A549 (cell line): ENCODE measurements at regions not wholly inside any gene's neighbourhood (a gene's known extent, or its start where the extent isn't known, plus 50 kb on each side); places are given as distances from the start of the nearest gene placed in this dataset.
A peak's percentile ranks its signal among the peaks of the same experiment; 100 is the strongest.

ENCODE experiments used
- ATAC-seq, 2 experiments: fragments of 200-7000 bp in 1 of 2; fragments of >200 bp in 1 of 2; cut with Nextera tagmentation in 1 of 2; cut with Tn5 transposase in 1 of 2; 3 replicates each; pipeline versions ENCODE4 v1.8.0 to v1.9.1; 2018 to 2020; ENCODE audit warnings: mild to moderate bottlenecking in 1 of 2, moderate library complexity in 1 of 2
- CTCF ChIA-PET: fragments of 300-600 bp; sonication (Branson Sonifier 250); formaldehyde crosslinking; extraction: SDS; loops from one replicate; lab custom pipeline; 2021; ENCODE audit warnings: antibody characterized with exemption, inconsistent platforms; lab: Yijun Ruan, JAX
- POLR2A ChIA-PET: fragments of 350-600 bp; formaldehyde crosslinking; extraction: SDS; loops from one replicate; lab custom pipeline; 2021; ENCODE audit warnings: antibody characterized with exemption, inconsistent platforms; lab: Yijun Ruan, JAX
- DNase-seq, 2 experiments: peaks; one replicate each; pipeline versions ENCODE4 v3.0.0 to v3.0.0-alpha.2; 2011 to 2016; ENCODE audit warnings: low read depth in 1 of 2, low spot score in 1 of 2
- FAIRE-seq: peaks from 2 replicates; lab custom pipeline; 2011; peaks lifted over from hg19 to GRCh38; lab: Jason Lieb, UNC
- H3K27ac ChIP-seq, 2 experiments: fragments of >200 bp; sonication (Bioruptor Twin); formaldehyde crosslinking; 3 replicates each; pipeline ENCODE4 v1.5.1; 2016 to 2017
- H3K4me1 ChIP-seq: fragments of >200 bp; sonication (Bioruptor Twin); formaldehyde crosslinking; 3 replicates; pipeline ENCODE4 v1.6.1; 2016
- H3K4me2 ChIP-seq: fragments of >200 bp; sonication (Bioruptor Twin); formaldehyde crosslinking; 3 replicates; pipeline ENCODE4 v1.6.1; 2016
- H3K4me3 ChIP-seq: fragments of >200 bp; sonication (Bioruptor Twin); formaldehyde crosslinking; 3 replicates; pipeline ENCODE4 v1.5.1; 2016
- H3K9me3 ChIP-seq: fragments of >200 bp; sonication (Bioruptor Twin); formaldehyde crosslinking; 3 replicates; pipeline ENCODE4 v1.6.1; 2016
- BHLHE40 ChIP-seq: IDR thresholded peaks from 2 replicates; pipeline ENCODE4 v1.6.1; 2012; ENCODE audit warnings: low read depth, low read length, inconsistent platforms
- CEBPB ChIP-seq, 2 experiments: fragments of >200 bp in 1 of 2; sonication (Bioruptor Twin) in 1 of 2; formaldehyde crosslinking in 1 of 2; IDR thresholded peaks; 2 replicates each; pipeline ENCODE4 v1.6.1; 2012 to 2016
- CHD4 ChIP-seq: fragments of 200-600 bp; sonication (generic); IDR thresholded peaks from 2 replicates; pipeline ENCODE4 v1.6.1; 2016; ENCODE audit warnings: antibody characterized with exemption, mild to moderate bottlenecking, borderline replicate concordance
- EHF ChIP-seq: fragments of 250-450 bp; sonication (Bioruptor Pico); IDR thresholded peaks from 2 replicates; pipeline ENCODE4 v1.5.0; 2020; ENCODE audit warnings: mild to moderate bottlenecking
- HOXA7 ChIP-seq: fragments of 250-450 bp; sonication (Bioruptor Pico); IDR thresholded peaks from 2 replicates; pipeline ENCODE4 v1.5.0; 2020; ENCODE audit warnings: mild to moderate bottlenecking, moderate library complexity
- NFE2L2 ChIP-seq: fragments of 150-350 bp; conservative IDR thresholded peaks from 2 replicates; pipeline ENCODE4 v1.6.1; 2014; ENCODE audit warnings: low read length
- PHF8 ChIP-seq: fragments of 200-600 bp; sonication (generic); IDR thresholded peaks from 2 replicates; pipeline ENCODE4 v1.6.1; 2016; ENCODE audit warnings: low read depth, mild to moderate bottlenecking, antibody characterized with exemption, moderate library complexity, borderline replicate concordance
- REST ChIP-seq: fragments of 200-600 bp; sonication (generic); IDR thresholded peaks from 2 replicates; pipeline ENCODE4 v1.6.1; 2016; ENCODE audit warnings: antibody characterized with exemption, mild to moderate bottlenecking, moderate library complexity
- SREBF2 ChIP-seq: fragments of 450-650 bp; IDR thresholded peaks from 2 replicates; pipeline ENCODE4 v1.6.1; 2014; ENCODE audit warnings: mild to moderate bottlenecking, moderate library complexity
- WGBS: methylation state at CpG from one replicate; pipeline ENCODE4 v1.1.6; 2017; ENCODE audit errors: missing lambda C conversion rate; 5-methylcytosine and 5-hydroxymethylcytosine counted together
- TF ChIP-seq, protein P1 (sequence below): fragments of 450-650 bp; IDR thresholded peaks from 2 replicates; pipeline ENCODE4 v1.6.1; 2014; ENCODE audit warnings: antibody characterized with exemption
- TF ChIP-seq, protein P2 (sequence below): fragments of 250-450 bp; sonication (Bioruptor Pico); IDR thresholded peaks from 2 replicates; pipeline ENCODE4 v1.5.0; 2021; ENCODE audit warnings: mild to moderate bottlenecking, moderate library complexity, borderline replicate concordance
- TF ChIP-seq, protein P3 (sequence below): fragments of >200 bp; sonication (Bioruptor Twin); formaldehyde crosslinking; IDR thresholded peaks from 3 replicates; pipeline ENCODE4 v1.5.1; 2016

DNA sequence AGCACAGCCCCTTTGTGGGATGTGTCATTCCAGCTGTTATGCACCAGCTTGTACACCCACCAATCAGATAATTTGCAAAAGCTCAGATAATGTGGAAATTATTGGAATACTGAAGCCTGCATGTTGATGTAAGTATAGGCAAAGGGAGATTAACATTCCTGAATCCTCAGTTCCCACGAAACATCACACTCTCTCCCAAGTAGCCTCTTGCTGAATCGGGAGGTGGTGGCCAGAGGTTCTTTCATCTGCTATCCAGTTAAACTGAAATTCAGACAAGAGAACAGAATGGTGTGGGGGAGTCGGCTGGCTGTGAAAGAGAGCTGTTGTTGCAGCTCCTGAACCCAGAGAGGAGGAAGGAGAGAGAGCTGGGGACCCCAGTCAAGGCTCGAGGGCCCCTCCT, 170.9 kb downstream of the ZBTB18 start:
- Histone ChIP-seq H3K9me3 (no peaks in the 10 kb centered on the region), H3K4me3 (no peak overlapping the region), H3K4me2 (no peak overlapping the region), H3K27ac (no peak overlapping the region; a peak in 1 of 6 replicates), H3K4me1 (peaks cover 6% of the 10 kb centered on the region; the same call in 2 of the 3 replicates)
- ATAC-seq: no peak; a peak in 1 of 6 replicates
- POLR2A ChIA-PET: no interaction called here
- no peak for TF ChIP-seq HOXA7 (CRISPR knock-in tag)
- TF ChIP-seq REST: no peak
- no peak for TF ChIP-seq EHF
- TF ChIP-seq, protein P1, sequence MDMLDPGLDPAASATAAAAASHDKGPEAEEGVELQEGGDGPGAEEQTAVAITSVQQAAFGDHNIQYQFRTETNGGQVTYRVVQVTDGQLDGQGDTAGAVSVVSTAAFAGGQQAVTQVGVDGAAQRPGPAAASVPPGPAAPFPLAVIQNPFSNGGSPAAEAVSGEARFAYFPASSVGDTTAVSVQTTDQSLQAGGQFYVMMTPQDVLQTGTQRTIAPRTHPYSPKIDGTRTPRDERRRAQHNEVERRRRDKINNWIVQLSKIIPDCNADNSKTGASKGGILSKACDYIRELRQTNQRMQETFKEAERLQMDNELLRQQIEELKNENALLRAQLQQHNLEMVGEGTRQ: no peak
- FAIRE-seq: no peak
- no peak for DNase-seq
- 39% methylated on average over 4 of the region's 4 CpGs for WGBS
- CTCF ChIA-PET: no interaction called here

DNA sequence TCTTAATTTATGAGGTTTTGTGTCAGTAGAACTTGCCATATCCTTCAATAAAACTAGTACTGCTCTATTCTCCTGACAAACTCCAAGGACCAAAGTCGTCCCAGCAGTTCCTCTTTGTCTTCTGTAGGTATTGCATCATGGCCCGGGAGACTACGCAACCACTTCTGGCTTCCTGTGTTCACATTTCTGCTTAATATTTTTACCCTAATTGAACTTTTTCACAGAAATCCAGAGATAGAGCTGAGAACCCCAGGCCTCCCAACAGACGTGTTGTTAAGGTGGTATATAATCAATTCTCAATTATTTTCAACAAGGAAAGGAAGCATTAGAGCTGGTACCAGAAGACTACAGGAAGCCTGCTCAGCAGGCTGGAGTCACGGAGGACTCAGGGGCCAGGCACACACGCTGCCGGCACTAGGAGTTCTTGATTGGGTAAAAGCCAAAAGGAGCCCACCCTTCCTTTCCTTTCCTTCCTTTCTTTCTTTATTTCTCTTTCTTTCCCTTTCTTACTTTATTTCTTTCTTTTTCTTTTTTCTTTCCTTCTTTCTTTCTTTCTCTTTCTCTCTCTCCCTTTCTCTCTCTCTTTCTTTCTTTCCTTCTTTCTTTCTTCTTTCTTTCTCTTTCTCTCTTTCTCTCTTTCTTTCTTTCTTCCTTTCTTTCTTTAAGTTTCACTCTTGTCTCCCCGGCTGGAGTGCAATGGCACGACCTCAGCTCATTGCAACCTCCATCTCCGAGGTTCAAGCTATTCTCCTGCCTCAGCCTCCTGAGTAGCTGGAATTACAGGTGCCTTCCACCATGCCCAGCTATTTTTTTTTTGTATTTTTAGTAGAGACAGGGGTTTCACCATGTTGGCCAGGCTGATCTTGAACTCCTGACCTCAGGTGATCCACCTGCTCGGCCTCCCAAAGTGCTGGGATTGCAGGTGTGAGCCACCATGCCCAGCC, 173.7 kb downstream of the ZBTB18 start:
- CTCF ChIA-PET: interaction anchor here (0.7 to 0.8 kb wide), 2 partner anchors 12 to 56 kb away, joined by 3 to 4 read pairs; no protein-coding TSS in a partner anchor
- DNase-seq: no peak
- no peak for TF ChIP-seq BHLHE40
- TF ChIP-seq PHF8: no peak
- TF ChIP-seq CHD4: no peak
- TF ChIP-seq, protein P2, sequence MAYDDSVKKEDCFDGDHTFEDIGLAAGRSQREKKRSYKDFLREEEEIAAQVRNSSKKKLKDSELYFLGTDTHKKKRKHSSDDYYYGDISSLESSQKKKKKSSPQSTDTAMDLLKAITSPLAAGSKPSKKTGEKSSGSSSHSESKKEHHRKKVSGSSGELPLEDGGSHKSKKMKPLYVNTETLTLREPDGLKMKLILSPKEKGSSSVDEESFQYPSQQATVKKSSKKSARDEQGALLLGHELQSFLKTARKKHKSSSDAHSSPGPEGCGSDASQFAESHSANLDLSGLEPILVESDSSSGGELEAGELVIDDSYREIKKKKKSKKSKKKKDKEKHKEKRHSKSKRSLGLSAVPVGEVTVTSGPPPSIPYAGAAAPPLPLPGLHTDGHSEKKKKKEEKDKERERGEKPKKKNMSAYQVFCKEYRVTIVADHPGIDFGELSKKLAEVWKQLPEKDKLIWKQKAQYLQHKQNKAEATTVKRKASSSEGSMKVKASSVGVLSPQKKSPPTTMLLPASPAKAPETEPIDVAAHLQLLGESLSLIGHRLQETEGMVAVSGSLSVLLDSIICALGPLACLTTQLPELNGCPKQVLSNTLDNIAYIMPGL (CRISPR knock-in tag): no peak
- TF ChIP-seq, protein P3, sequence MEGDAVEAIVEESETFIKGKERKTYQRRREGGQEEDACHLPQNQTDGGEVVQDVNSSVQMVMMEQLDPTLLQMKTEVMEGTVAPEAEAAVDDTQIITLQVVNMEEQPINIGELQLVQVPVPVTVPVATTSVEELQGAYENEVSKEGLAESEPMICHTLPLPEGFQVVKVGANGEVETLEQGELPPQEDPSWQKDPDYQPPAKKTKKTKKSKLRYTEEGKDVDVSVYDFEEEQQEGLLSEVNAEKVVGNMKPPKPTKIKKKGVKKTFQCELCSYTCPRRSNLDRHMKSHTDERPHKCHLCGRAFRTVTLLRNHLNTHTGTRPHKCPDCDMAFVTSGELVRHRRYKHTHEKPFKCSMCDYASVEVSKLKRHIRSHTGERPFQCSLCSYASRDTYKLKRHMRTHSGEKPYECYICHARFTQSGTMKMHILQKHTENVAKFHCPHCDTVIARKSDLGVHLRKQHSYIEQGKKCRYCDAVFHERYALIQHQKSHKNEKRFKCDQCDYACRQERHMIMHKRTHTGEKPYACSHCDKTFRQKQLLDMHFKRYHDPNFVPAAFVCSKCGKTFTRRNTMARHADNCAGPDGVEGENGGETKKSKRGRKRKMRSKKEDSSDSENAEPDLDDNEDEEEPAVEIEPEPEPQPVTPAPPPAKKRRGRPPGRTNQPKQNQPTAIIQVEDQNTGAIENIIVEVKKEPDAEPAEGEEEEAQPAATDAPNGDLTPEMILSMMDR: no peak
- TF ChIP-seq SREBF2: no peak
- TF ChIP-seq NFE2L2: no peak
- peak in 1 of 2 experiments; percentile 20; a peak in 1 of 4 replicates for TF ChIP-seq CEBPB (IDR thresholded peaks at IDR 0.05)
- TF ChIP-seq, all 56 proteins: peak for 1
- Histone ChIP-seq H3K27ac (no peak overlapping the region), H3K4me3 (no peak overlapping the region), H3K4me1 (peaks cover 6% of the 10 kb centered on the region; the same call in 2 of the 3 replicates), H3K9me3 (no peaks in the 10 kb centered on the region), H3K4me2 (no peak overlapping the region)
- FAIRE-seq: no peak
- WGBS: 69% methylated on average over 11 of the region's 11 CpGs
- POLR2A ChIA-PET: no interaction called here
- ATAC-seq: no peak
